Spleen (tissue), 11 donors: ENCODE measurements at regions not wholly inside any gene's neighbourhood (a gene's known extent, or its start where the extent isn't known, plus 50 kb on each side); places are given as distances from the start of the nearest gene placed in this dataset.

ENCODE experiments used
- DNase-seq: peaks from one replicate; pipeline ENCODE4 v3.0.0-alpha.2; 2020
- H3K27ac ChIP-seq, 8 donors: fragments of 200-600 bp; sonication (generic) in 7 of 8; 1 replicate in 4 of 8; 2 replicates in 4 of 8; pipeline versions ENCODE4 v1.5.0 to v1.8.0; 2016 to 2021; ENCODE audit warnings: inconsistent platforms in 4 of 8, mild to moderate bottlenecking in 4 of 8, moderate library complexity in 1 of 8
- H3K27me3 ChIP-seq, 7 donors: fragments of 200-600 bp; sonication (generic) in 6 of 7; replicated peaks in 1 of 7; 1 replicate in 4 of 7; 2 replicates in 3 of 7; pipeline versions ENCODE4 v1.5.0 to v1.8.0; 2016 to 2021; ENCODE audit warnings: inconsistent platforms in 3 of 7, mild to moderate bottlenecking in 1 of 7
- H3K36me3 ChIP-seq, 6 donors: fragments of 200-600 bp; sonication (generic) in 5 of 6; 1 replicate in 4 of 6; 2 replicates in 2 of 6; pipeline versions ENCODE4 v1.5.0 to v1.8.0; 2016 to 2021; ENCODE audit warnings: inconsistent platforms in 2 of 6
- H3K4me1 ChIP-seq, 6 donors: fragments of 200-600 bp; sonication (generic) in 5 of 6; 1 replicate in 3 of 6; 2 replicates in 3 of 6; pipeline versions ENCODE4 v1.5.0 to v1.8.0; 2016 to 2021; ENCODE audit warnings: inconsistent platforms in 3 of 6
- H3K4me3 ChIP-seq, 8 donors: fragments of 200-600 bp; sonication (generic) in 7 of 8; 1 replicate in 4 of 8; 2 replicates in 4 of 8; pipeline versions ENCODE4 v1.5.0 to v1.8.0; 2016 to 2021; ENCODE audit warnings: inconsistent platforms in 4 of 8, mild to moderate bottlenecking in 4 of 8, moderate library complexity in 2 of 8
- H3K9me3 ChIP-seq, 8 donors: fragments of 200-600 bp; sonication (generic) in 7 of 8; 1 replicate in 4 of 8; 2 replicates in 4 of 8; pipeline versions ENCODE4 v1.5.0 to v1.8.0; 2016 to 2021; ENCODE audit warnings: inconsistent platforms in 4 of 8
- CTCF ChIP-seq, 11 experiments: fragments of 200-600 bp in 7 of 11; fragments of 450-650 bp in 4 of 11; sonication (generic) in 4 of 11; IDR thresholded peaks in 8 of 11; conservative IDR thresholded peaks in 3 of 11; 1 replicate in 7 of 11; 2 replicates in 4 of 11; pipeline versions ENCODE4 v1.4.0 to v1.8.0; 2016 to 2021; ENCODE audit warnings: antibody characterized with exemption in 11 of 11, inconsistent platforms in 4 of 11, mild to moderate bottlenecking in 1 of 11
- POLR2A ChIP-seq, 3 donors: fragments of 450-650 bp; IDR thresholded peaks; one replicate each; pipeline ENCODE4 v1.5.1; 2017; ENCODE audit warnings: antibody characterized with exemption in 3 of 3, mild to moderate bottlenecking in 1 of 3
- POLR2AphosphoS5 ChIP-seq, 3 donors: sonication (generic); formaldehyde crosslinking; IDR thresholded peaks; one replicate each; pipeline ENCODE4 v1.5.1; 2017; ENCODE audit warnings: antibody characterized with exemption in 3 of 3
- WGBS, 5 donors: extraction: QIAGEN DNeasy Blood & Tissue Kit in 3 of 5; methylation state at CpG; one replicate each; pipeline versions ENCODE4 v1.1.5 to v1.1.7; 2013 to 2018; 5-methylcytosine and 5-hydroxymethylcytosine counted together
- intact Hi-C: fragments of 100-400 bp; cut with DNase I; formaldehyde crosslinking; loops from one replicate; pipeline ENCODE4 v1.15.0; 2023; ENCODE audit warnings: low total_unique reads
- donor health status: healthy with polysubstance abuse.
- donor health status: DM: no; HTN: no; CAD: no; lungs with moderate emphysema.
- donor health status: DM: no; HTN: no; CAD: no.
- donor health status: Bipolar disorder and iron deficiency.
- donor health status: healthy.
- donor health status: DM: no; HTN: no; CAD: no.
- donor health status: DM: yes; HTN: yes; CAD: no.

- TF ChIP-seq POLR2A (IDR thresholded peaks at IDR 0.05) (no peak), POLR2AphosphoS5 (IDR thresholded peaks at IDR 0.05) (no peak), CTCF (IDR thresholded peaks at IDR 0.05 in 8 of 11, conservative IDR thresholded peaks at IDR 0.05 in 3 of 11) (no peak)
- intact Hi-C loops = no loop called here
These were observed 2169.2 kb downstream of the MRPL39 start for GRCh38 chr21:23438081-23438480.

GRCh38 chr21:23402929-23403520 is 2204.3 kb downstream of the MRPL39 start:
- H3K9me3 ChIP-seq = no peaks in the 10 kb centered on the region
- H3K27me3 ChIP-seq = no peaks in the 10 kb centered on the region
- H3K4me3 ChIP-seq = no peak overlapping the region
- no peak overlapping the region for H3K27ac ChIP-seq
- WGBS, 5 donors = 73 to 82% (median 79%) methylated on average over 2 of the region's 2 CpGs
- DNase-seq = no peak
- no peaks in the 10 kb centered on the region for H3K36me3 ChIP-seq
- intact Hi-C loops = no loop called here
- H3K4me1 ChIP-seq = no peaks in the 10 kb centered on the region
- TF ChIP-seq POLR2AphosphoS5 (IDR thresholded peaks at IDR 0.05) (no peak), POLR2A (IDR thresholded peaks at IDR 0.05) (no peak), CTCF (IDR thresholded peaks at IDR 0.05 in 8 of 11, conservative IDR thresholded peaks at IDR 0.05 in 3 of 11) (no peak)

More at GRCh38 chr21:23438081-23438480, 2169.2 kb downstream of the MRPL39 start:
- no peak for DNase-seq
- H3K9me3 ChIP-seq = peaks cover 0 to 2% (median 0%) of the 10 kb centered on the region in 8 donors
- H3K27ac ChIP-seq = no peak overlapping the region
- H3K4me1 ChIP-seq = no peaks in the 10 kb centered on the region
- no peaks in the 10 kb centered on the region for H3K27me3 ChIP-seq
- no peaks in the 10 kb centered on the region for H3K36me3 ChIP-seq
- no peak overlapping the region for H3K4me3 ChIP-seq

- no peak for DNase-seq
- Histone ChIP-seq H3K36me3 (no peaks in the 10 kb centered on the region), H3K4me1 (no peaks in the 10 kb centered on the region), H3K9me3 (no peaks in the 10 kb centered on the region), H3K4me3 (no peak overlapping the region), H3K27ac (no peak overlapping the region), H3K27me3 (no peaks in the 10 kb centered on the region)
- intact Hi-C loops = no loop called here
- TF ChIP-seq POLR2AphosphoS5 (IDR thresholded peaks at IDR 0.05) (no peak), CTCF (IDR thresholded peaks at IDR 0.05 in 8 of 11, conservative IDR thresholded peaks at IDR 0.05 in 3 of 11) (no peak), POLR2A (IDR thresholded peaks at IDR 0.05) (no peak)
- 75 to 83% (median 81%) methylated on average over 2 of the region's 2 CpGs for WGBS, 5 donors
These were observed 2206.0 kb downstream of the MRPL39 start for GRCh38 chr21:23401278-23401677.

GRCh38 chr21:23398726-23399125 is 2208.6 kb downstream of the MRPL39 start:
- TF ChIP-seq POLR2A (IDR thresholded peaks at IDR 0.05) = no peak
- no peak for TF ChIP-seq CTCF (IDR thresholded peaks at IDR 0.05 in 8 of 11, conservative IDR thresholded peaks at IDR 0.05 in 3 of 11)
- no peak for TF ChIP-seq POLR2AphosphoS5 (IDR thresholded peaks at IDR 0.05)
- no peak overlapping the region for H3K4me3 ChIP-seq
- no peaks in the 10 kb centered on the region for H3K4me1 ChIP-seq
- H3K27me3 ChIP-seq = no peaks in the 10 kb centered on the region
- H3K9me3 ChIP-seq = no peaks in the 10 kb centered on the region
- no peak for DNase-seq
- intact Hi-C loops = no loop called here
- WGBS, 5 donors = 71 to 97% (median 85%) methylated on average over 1 of the region's 1 CpG
- no peak overlapping the region for H3K27ac ChIP-seq
- H3K36me3 ChIP-seq = no peaks in the 10 kb centered on the region
